ENCODE measurements at regions not wholly inside any gene's neighbourhood (a gene's known extent, or its start where the extent isn't known, plus 50 kb on each side); places are given as distances from the start of the nearest gene placed in this dataset.

DNA sequence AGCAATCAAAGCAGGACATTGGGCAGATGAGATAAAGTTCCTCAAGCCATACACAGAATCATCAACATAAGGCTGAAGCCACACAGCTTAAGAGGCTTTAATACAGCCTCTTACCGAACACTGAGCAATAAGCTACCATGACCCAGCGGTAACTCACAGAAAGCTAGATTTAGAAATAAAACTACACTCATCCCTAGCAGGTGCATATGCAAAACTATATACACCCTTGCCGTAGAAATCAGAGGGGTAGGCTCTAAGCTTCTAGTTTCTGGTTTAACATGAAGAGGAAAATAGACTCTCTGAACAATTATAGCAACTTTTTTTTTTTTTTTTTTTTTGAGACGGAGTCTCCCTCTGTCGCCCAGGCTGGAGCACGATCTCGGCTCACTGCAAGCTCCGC lies 428.8 kb upstream of the FIGN start (continued):
- TF ChIP-seq, protein P1, sequence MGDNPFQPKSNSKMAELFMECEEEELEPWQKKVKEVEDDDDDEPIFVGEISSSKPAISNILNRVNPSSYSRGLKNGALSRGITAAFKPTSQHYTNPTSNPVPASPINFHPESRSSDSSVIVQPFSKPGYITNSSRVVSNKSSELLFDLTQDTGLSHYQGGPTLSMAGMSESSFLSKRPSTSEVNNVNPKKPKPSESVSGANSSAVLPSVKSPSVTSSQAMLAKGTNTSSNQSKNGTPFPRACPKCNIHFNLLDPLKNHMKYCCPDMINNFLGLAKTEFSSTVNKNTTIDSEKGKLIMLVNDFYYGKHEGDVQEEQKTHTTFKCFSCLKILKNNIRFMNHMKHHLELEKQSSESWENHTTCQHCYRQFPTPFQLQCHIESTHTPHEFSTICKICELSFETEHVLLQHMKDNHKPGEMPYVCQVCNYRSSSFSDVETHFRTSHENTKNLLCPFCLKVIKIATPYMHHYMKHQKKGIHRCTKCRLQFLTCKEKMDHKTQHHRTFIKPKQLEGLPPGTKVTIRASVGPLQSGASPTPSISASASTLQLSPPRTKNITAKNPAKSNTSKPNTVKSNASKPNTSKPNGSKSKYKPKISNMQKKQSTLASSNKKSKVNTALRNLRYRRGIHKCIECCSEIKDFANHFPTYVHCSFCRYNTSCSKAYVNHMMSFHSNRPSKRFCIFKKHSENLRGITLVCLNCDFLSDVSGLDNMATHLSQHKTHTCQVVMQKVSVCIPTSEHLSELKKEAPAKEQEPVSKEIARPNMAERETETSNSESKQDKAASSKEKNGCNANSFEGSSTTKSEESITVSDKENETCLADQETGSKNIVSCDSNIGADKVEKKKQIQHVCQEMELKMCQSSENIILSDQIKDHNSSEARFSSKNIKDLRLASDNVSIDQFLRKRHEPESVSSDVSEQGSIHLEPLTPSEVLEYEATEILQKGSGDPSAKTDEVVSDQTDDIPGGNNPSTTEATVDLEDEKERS (tag by site-specific recombination; IDR thresholded peaks at IDR 0.05) = no peak
- TF ChIP-seq, protein P2, sequence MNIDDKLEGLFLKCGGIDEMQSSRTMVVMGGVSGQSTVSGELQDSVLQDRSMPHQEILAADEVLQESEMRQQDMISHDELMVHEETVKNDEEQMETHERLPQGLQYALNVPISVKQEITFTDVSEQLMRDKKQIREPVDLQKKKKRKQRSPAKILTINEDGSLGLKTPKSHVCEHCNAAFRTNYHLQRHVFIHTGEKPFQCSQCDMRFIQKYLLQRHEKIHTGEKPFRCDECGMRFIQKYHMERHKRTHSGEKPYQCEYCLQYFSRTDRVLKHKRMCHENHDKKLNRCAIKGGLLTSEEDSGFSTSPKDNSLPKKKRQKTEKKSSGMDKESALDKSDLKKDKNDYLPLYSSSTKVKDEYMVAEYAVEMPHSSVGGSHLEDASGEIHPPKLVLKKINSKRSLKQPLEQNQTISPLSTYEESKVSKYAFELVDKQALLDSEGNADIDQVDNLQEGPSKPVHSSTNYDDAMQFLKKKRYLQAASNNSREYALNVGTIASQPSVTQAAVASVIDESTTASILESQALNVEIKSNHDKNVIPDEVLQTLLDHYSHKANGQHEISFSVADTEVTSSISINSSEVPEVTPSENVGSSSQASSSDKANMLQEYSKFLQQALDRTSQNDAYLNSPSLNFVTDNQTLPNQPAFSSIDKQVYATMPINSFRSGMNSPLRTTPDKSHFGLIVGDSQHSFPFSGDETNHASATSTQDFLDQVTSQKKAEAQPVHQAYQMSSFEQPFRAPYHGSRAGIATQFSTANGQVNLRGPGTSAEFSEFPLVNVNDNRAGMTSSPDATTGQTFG (tag by site-specific recombination; IDR thresholded peaks at IDR 0.05; ENCODE audit: borderline replicate concordance) = no peak

DNA sequence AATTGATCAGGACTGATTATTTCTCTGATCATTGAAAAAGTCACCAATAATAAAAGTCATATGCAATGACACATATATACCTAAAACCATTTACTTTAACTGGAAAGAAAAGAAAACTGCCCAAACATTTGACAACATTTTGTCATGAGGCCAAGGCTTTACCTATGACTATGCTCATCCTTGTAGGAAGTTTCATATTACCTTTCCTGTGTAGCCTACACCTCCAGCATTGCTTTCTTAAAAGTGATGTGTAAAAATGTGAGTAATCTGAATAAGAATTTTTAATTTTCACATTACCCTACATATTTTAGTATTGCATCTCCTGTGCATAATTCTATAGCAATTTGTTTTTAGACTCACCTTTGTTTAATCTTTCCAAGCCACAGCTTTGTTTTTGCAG lies 419.8 kb upstream of the FIGN start:
- ChIA-PET POLR2A (no interaction called here), CTCF (no interaction called here)
- no peaks in the 10 kb centered on the region for H3K36me3 ChIP-seq (ENCODE audit: control insufficient read depth in 2 of 2, insufficient read depth in 1 of 2, low read length in 2 of 2)
- no peaks in the 10 kb centered on the region for H3K4me1 ChIP-seq (ENCODE audit: control insufficient read depth, insufficient read depth, low read length)
- no peak overlapping the region for H3K27ac ChIP-seq (ENCODE audit: extremely low read depth, low read depth, low read length)
- TF ChIP-seq, protein P3, sequence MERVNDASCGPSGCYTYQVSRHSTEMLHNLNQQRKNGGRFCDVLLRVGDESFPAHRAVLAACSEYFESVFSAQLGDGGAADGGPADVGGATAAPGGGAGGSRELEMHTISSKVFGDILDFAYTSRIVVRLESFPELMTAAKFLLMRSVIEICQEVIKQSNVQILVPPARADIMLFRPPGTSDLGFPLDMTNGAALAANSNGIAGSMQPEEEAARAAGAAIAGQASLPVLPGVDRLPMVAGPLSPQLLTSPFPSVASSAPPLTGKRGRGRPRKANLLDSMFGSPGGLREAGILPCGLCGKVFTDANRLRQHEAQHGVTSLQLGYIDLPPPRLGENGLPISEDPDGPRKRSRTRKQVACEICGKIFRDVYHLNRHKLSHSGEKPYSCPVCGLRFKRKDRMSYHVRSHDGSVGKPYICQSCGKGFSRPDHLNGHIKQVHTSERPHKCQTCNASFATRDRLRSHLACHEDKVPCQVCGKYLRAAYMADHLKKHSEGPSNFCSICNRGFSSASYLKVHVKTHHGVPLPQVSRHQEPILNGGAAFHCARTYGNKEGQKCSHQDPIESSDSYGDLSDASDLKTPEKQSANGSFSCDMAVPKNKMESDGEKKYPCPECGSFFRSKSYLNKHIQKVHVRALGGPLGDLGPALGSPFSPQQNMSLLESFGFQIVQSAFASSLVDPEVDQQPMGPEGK (tag by site-specific recombination; IDR thresholded peaks at IDR 0.05) = no peak
- TF ChIP-seq ZNF266 (tag by site-specific recombination; IDR thresholded peaks at IDR 0.05; ENCODE audit: low read depth) (no peak), ZNF223 (tag by site-specific recombination; IDR thresholded peaks at IDR 0.05) (no peak), ZBTB17 (tag by site-specific recombination; IDR thresholded peaks at IDR 0.05) (no peak), WT1 (tag by site-specific recombination; IDR thresholded peaks at IDR 0.05) (no peak), ZNF292 (tag by site-specific recombination; IDR thresholded peaks at IDR 0.05; ENCODE audit: borderline replicate concordance, low read depth) (no peak), ZNF214 (tag by site-specific recombination; IDR thresholded peaks at IDR 0.05; ENCODE audit: borderline replicate concordance) (no peak), ZNF843 (tag by site-specific recombination; IDR thresholded peaks at IDR 0.05) (no peak), ZNF776 (tag by site-specific recombination; IDR thresholded peaks at IDR 0.05; ENCODE audit: borderline replicate concordance) (no peak)
- TF ChIP-seq, protein P4, sequence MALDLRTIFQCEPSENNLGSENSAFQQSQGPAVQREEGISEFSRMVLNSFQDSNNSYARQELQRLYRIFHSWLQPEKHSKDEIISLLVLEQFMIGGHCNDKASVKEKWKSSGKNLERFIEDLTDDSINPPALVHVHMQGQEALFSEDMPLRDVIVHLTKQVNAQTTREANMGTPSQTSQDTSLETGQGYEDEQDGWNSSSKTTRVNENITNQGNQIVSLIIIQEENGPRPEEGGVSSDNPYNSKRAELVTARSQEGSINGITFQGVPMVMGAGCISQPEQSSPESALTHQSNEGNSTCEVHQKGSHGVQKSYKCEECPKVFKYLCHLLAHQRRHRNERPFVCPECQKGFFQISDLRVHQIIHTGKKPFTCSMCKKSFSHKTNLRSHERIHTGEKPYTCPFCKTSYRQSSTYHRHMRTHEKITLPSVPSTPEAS (tag by site-specific recombination; IDR thresholded peaks at IDR 0.05) = no peak
- TF ChIP-seq, protein P5, sequence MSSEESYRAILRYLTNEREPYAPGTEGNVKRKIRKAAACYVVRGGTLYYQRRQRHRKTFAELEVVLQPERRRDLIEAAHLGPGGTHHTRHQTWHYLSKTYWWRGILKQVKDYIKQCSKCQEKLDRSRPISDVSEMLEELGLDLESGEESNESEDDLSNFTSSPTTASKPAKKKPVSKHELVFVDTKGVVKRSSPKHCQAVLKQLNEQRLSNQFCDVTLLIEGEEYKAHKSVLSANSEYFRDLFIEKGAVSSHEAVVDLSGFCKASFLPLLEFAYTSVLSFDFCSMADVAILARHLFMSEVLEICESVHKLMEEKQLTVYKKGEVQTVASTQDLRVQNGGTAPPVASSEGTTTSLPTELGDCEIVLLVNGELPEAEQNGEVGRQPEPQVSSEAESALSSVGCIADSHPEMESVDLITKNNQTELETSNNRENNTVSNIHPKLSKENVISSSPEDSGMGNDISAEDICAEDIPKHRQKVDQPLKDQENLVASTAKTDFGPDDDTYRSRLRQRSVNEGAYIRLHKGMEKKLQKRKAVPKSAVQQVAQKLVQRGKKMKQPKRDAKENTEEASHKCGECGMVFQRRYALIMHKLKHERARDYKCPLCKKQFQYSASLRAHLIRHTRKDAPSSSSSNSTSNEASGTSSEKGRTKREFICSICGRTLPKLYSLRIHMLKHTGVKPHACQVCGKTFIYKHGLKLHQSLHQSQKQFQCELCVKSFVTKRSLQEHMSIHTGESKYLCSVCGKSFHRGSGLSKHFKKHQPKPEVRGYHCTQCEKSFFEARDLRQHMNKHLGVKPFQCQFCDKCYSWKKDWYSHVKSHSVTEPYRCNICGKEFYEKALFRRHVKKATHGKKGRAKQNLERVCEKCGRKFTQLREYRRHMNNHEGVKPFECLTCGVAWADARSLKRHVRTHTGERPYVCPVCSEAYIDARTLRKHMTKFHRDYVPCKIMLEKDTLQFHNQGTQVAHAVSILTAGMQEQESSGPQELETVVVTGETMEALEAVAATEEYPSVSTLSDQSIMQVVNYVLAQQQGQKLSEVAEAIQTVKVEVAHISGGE (tag by site-specific recombination; conservative IDR thresholded peaks at IDR 0.05; ENCODE audit: low read depth) = no peak
- no peak overlapping the region for H3K4me3 ChIP-seq (ENCODE audit: low read depth, low read length)
- no peaks in the 10 kb centered on the region for H3K9me3 ChIP-seq (ENCODE audit: control insufficient read depth, insufficient read depth, low read depth, low read length)

Data from HEK293 (cell line).